Parathyroid adenoma (tissue), 2 donors: ENCODE measurements at regions not wholly inside any gene's neighbourhood (a gene's known extent, or its start where the extent isn't known, plus 50 kb on each side); places are given as distances from the start of the nearest gene placed in this dataset.
"Not testable (repeated sequence)": the region's sequence is repeated elsewhere in the genome, so short reads cannot be mapped to it uniquely, and the experiment has no call there.

ENCODE experiments used
- H2AFZ ChIP-seq: fragments of 300-600 bp; sonication (generic); one replicate; pipeline ENCODE4 v1.7.0; 2017; ENCODE audit warnings: antibody characterized with exemption, mild to moderate bottlenecking
- H3K27ac ChIP-seq: fragments of 300-600 bp; sonication (generic); one replicate; pipeline ENCODE4 v1.7.0; 2017
- H3K27me3 ChIP-seq: fragments of 300-600 bp; sonication (generic); one replicate; pipeline ENCODE4 v1.7.0; 2017; ENCODE audit warnings: low read length; ENCODE audit not compliant: control insufficient read depth, insufficient read depth
- H3K36me3 ChIP-seq: fragments of 300-600 bp; sonication (generic); one replicate; pipeline ENCODE4 v1.7.0; 2017; ENCODE audit warnings: low read length; ENCODE audit not compliant: control insufficient read depth, insufficient read depth
- H3K4me1 ChIP-seq: fragments of 300-600 bp; sonication (generic); one replicate; pipeline ENCODE4 v1.7.0; 2017; ENCODE audit warnings: control low read depth
- H3K4me2 ChIP-seq: fragments of 300-600 bp; sonication (generic); one replicate; pipeline ENCODE4 v1.7.0; 2017; ENCODE audit warnings: low read length
- H3K4me3 ChIP-seq: fragments of 300-600 bp; sonication (generic); one replicate; pipeline ENCODE4 v1.7.0; 2017; ENCODE audit warnings: low read depth, low read length
- H3K79me2 ChIP-seq: fragments of 300-600 bp; sonication (generic); one replicate; pipeline ENCODE4 v1.7.0; 2017; ENCODE audit warnings: control low read depth
- H3K9ac ChIP-seq: fragments of 300-600 bp; sonication (generic); one replicate; pipeline ENCODE4 v1.7.0; 2017; ENCODE audit warnings: mild to moderate bottlenecking
- H3K9me3 ChIP-seq: fragments of 300-600 bp; sonication (generic); one replicate; pipeline ENCODE4 v1.7.0; 2017; ENCODE audit warnings: low read length; ENCODE audit not compliant: control insufficient read depth
- TF ChIP-seq, protein P1 (sequence below): fragments of 300-600 bp; sonication (generic); IDR thresholded peaks from one replicate; pipeline ENCODE4 v1.7.0; 2017; ENCODE audit warnings: antibody characterized with exemption, mild to moderate bottlenecking
- donor health status: primary hyperparathyroidism.

DNA sequence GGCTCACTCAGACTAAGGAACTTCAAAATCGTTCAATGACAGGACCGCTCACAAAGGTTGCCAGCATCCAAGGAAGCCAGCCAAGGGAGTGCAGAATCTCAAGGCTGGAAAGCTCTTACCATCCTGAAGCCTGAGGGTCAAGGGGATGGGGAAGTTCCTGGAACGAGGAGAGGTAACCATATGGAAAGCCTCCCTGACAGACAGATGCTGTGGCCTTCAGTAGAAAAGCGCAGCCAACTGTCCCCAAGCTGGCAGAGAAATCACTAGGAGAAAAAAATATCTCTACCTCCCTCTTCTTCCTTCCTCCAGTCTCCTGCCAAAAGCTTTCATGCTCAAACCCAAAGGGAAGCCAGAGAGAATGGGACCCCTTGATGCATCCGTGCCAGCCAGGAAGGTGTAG lies 90.5 kb upstream of the RANBP3L start:
- Histone ChIP-seq H3K4me2 (no peak overlapping the region), H3K79me2 (no peaks in the 10 kb centered on the region), H3K27ac (no peak overlapping the region), H3K9me3 (no peaks in the 10 kb centered on the region), H3K4me3 (no peak overlapping the region), H2AFZ (no peak overlapping the region), H3K27me3 (no peaks in the 10 kb centered on the region), H3K36me3 (no peaks in the 10 kb centered on the region), H3K9ac (no peak overlapping the region), H3K4me1 (no peaks in the 10 kb centered on the region)
- TF ChIP-seq, protein P1, sequence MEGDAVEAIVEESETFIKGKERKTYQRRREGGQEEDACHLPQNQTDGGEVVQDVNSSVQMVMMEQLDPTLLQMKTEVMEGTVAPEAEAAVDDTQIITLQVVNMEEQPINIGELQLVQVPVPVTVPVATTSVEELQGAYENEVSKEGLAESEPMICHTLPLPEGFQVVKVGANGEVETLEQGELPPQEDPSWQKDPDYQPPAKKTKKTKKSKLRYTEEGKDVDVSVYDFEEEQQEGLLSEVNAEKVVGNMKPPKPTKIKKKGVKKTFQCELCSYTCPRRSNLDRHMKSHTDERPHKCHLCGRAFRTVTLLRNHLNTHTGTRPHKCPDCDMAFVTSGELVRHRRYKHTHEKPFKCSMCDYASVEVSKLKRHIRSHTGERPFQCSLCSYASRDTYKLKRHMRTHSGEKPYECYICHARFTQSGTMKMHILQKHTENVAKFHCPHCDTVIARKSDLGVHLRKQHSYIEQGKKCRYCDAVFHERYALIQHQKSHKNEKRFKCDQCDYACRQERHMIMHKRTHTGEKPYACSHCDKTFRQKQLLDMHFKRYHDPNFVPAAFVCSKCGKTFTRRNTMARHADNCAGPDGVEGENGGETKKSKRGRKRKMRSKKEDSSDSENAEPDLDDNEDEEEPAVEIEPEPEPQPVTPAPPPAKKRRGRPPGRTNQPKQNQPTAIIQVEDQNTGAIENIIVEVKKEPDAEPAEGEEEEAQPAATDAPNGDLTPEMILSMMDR: no peak

DNA sequence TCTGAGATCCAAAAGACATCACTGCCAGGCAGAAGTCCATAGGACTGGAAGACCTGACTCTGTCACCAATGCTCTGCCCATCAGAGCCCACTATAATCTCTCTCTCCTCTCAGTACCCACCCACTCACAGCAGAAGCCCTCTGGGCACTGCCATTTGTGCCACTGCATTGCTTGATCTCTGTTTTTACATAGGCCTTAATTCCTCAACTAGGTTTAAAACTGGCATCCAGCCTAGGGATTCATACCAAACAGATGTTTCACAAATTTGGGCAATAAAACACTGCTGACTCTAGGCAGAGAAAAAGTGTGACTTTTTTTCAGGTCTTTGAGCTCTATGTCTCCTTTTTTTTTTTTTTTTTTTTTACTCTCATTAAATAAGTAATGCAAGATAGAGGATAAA lies 91.1 kb upstream of the RANBP3L start:
- Histone ChIP-seq H3K4me2 (no peak overlapping the region), H3K9me3 (no peaks in the 10 kb centered on the region), H3K36me3 (no peaks in the 10 kb centered on the region), H3K27me3 (no peaks in the 10 kb centered on the region), H3K27ac (no peak overlapping the region), H3K4me3 (no peak overlapping the region), H3K9ac (no peak overlapping the region), H3K79me2 (no peaks in the 10 kb centered on the region), H2AFZ (no peak overlapping the region), H3K4me1 (no peaks in the 10 kb centered on the region)
- TF ChIP-seq, protein P1: no peak

DNA sequence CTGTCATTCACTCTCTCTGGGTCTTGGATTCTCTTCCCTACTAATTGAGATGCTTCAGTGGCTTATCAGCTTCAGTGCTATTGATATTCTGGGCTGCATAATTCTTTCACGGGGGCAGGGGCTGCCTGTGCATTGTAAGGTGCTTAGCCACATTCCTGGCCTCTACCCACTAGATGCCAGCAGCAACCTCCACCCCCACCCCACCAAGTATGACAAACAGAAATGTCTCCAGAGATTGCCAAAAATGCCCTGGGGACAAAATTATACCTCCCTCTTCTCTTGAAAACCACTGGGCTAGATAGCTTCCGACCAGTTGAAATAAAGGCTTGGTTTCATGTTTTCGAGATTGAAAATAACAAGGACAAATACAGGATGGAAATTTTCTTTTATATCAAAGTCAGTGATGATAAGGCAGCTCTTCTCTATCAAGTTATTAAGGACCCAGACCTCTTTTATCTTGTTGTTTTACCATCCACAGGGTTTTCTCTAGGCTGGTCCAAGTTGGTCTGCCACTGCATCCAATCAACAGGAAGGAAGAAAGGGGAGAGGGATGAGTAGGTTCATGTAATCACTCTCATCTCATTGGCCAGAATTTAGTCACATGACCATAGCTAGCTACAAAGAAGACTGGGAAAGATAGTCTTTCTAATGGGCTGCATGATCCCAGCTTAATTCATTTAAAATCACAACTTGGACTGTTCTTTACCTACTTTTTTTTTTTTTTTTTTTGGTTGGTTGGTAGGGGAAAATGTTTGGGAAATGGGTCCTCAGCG lies 92.1 kb upstream of the RANBP3L start:
- Histone ChIP-seq H3K4me3 (no peak overlapping the region), H3K79me2 (no peaks in the 10 kb centered on the region), H3K27ac (no peak overlapping the region), H3K9ac (no peak overlapping the region), H3K4me1 (no peaks in the 10 kb centered on the region), H3K27me3 (no peaks in the 10 kb centered on the region), H2AFZ (no peak overlapping the region), H3K9me3 (no peaks in the 10 kb centered on the region), H3K36me3 (no peaks in the 10 kb centered on the region), H3K4me2 (no peak overlapping the region)
- TF ChIP-seq, protein P1: no peak

DNA sequence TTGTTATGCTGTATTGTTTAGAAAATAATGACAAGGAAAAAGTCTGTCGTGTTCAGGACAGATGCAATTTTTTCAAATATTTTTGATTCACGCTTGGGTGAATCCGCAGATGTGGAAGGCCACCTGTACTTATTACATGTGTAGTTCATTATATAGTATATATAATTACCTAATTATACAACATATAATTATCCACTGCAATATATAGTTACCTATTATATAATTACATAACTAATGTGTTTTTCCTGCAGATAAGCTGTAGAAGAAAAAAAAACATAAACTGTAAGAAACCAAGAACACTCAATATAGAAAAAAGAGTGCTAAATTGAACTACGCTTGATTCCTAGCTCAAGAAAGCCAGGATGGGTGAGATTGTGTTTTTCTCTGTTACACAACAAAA lies 93.6 kb upstream of the RANBP3L start:
- Histone ChIP-seq H3K27ac (no peak overlapping the region), H3K27me3 (no peaks in the 10 kb centered on the region), H2AFZ (no peak overlapping the region), H3K4me1 (no peaks in the 10 kb centered on the region), H3K4me3 (no peak overlapping the region), H3K9me3 (no peaks in the 10 kb centered on the region), H3K79me2 (no peaks in the 10 kb centered on the region), H3K4me2 (no peak overlapping the region), H3K36me3 (no peaks in the 10 kb centered on the region), H3K9ac (no peak overlapping the region)
- TF ChIP-seq, protein P1: no peak

DNA sequence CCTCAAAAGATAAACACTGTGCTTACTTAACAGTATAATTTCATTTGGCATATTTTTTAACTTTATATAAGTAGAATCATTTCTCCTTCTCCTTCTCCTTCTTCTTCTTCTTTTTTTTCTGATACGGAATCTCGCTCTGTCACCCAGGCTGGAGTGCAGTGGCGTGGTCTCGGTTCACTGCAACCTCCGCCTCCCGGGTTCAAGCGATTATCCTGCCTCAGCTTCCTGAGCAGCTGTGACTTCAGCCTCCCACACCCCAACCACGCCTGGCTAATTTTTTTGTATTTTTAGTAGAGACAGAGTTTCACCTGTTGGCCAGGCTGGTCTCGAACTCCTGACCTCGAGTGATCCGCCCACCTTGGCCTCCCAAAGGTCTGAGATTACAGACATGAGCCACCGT lies 94.2 kb upstream of the RANBP3L start:
- H3K9me3 ChIP-seq, H3K4me2 ChIP-seq, H3K9ac ChIP-seq, H3K27me3 ChIP-seq, H2AFZ ChIP-seq, H3K36me3 ChIP-seq, H3K4me1 ChIP-seq, H3K4me3 ChIP-seq, H3K27ac ChIP-seq, H3K79me2 ChIP-seq: not testable (repeated sequence)
